ENCODE measurements at regions not wholly inside any gene's neighbourhood (a gene's known extent, or its start where the extent isn't known, plus 50 kb on each side); places are given as distances from the start of the nearest gene placed in this dataset.

DNA sequence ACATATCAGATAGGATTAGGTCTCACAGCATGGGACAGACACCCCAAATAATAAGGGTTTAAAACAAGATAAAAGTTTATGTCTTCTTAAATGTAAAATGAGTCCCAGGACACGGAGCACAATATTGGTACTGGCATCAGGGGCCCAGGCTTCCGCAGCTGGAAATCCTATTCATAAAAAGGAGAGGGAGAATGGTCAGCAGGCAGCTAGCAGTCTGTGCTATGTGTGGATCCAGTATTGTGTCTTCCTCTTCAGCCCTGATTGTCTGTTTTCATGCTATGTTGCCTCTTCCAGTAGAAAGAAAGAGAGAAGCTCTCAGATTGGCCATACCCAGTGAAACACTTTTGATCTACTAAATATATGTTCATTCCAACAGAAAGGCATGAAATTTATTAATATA is 319.3 kb upstream of the SLCO3A1 start:
- TF ChIP-seq, protein P1, sequence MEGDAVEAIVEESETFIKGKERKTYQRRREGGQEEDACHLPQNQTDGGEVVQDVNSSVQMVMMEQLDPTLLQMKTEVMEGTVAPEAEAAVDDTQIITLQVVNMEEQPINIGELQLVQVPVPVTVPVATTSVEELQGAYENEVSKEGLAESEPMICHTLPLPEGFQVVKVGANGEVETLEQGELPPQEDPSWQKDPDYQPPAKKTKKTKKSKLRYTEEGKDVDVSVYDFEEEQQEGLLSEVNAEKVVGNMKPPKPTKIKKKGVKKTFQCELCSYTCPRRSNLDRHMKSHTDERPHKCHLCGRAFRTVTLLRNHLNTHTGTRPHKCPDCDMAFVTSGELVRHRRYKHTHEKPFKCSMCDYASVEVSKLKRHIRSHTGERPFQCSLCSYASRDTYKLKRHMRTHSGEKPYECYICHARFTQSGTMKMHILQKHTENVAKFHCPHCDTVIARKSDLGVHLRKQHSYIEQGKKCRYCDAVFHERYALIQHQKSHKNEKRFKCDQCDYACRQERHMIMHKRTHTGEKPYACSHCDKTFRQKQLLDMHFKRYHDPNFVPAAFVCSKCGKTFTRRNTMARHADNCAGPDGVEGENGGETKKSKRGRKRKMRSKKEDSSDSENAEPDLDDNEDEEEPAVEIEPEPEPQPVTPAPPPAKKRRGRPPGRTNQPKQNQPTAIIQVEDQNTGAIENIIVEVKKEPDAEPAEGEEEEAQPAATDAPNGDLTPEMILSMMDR (IDR thresholded peaks at IDR 0.05; ENCODE audit: control extremely low read depth, extremely low read depth, low read depth, missing control alignments): no peak
- CTCF ChIA-PET: no interaction called here
- POLR2A ChIA-PET: no interaction called here
- DNase-seq (ENCODE audit: extremely low spot score): no peak

DNA sequence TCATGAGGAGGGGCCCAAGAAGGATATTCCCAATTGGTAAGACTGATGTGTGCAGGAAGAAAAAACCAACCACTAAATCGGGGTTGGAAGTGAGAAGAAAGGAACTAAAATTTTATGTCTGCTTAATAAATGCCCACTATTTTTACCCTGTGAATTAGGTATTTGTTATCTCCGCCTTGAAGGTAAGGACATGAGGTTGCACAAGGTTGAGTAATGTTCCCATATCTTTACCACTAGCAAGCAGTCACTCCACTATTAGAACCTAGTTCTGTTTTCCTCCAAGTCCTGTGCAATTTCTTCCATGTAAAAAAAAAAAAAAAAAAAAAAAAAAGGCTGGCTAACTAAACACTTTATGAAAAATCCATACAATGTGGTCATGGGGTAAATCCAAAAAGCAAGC is 318.5 kb upstream of the SLCO3A1 start:
- TF ChIP-seq, protein P1 (IDR thresholded peaks at IDR 0.05; ENCODE audit: control extremely low read depth, extremely low read depth, low read depth, missing control alignments): no peak
- CTCF ChIA-PET: interaction anchor here (1.2 kb wide), 1 partner anchor 21 kb away, joined by 3 read pairs; no protein-coding TSS in a partner anchor

DNA sequence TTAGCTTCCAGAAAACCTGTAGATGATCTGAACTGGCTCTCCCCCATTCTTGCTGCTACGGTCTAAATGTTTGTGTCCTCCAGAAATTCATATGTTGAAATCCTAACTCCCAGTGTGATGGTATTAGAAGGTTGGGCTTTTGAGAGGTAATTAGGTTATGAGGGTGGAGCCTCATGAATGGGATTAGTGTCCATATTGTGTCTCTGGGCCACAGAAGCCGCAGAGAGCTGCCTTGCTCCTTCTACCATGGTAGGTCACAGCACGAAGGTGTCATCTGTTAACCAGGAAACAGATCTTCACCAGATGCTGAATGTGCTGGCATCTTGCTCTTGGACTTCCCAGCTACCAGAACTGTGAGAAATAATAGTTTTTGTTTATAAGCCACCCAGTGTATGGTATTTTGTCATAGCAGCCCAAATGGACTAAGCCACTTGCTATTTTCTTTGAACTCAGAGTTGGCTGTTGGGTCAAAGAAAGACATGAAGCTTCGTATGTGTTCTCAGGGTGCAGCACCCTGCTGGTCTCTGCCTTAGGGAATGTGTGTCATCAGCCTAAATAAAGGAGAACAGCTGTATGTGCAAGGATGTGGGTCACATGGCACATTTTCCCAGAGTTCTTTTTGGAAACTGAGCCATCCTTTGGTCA is 317.5 kb upstream of the SLCO3A1 start:
- TF ChIP-seq, protein P1 (IDR thresholded peaks at IDR 0.05; ENCODE audit: control extremely low read depth, extremely low read depth, low read depth, missing control alignments): no peak
- ChIA-PET CTCF (interaction anchor here (0.7 to 1.2 kb wide), 2 partner anchors 10 to 20 kb away, joined by 3 to 4 read pairs; no protein-coding TSS in a partner anchor), POLR2A (no interaction called here)
- no peak for DNase-seq (ENCODE audit: extremely low spot score)

More for the DNA sequence above, 318.5 kb upstream of the SLCO3A1 start:
- no peak for DNase-seq (ENCODE audit: extremely low spot score)
- POLR2A ChIA-PET: no interaction called here

DNA sequence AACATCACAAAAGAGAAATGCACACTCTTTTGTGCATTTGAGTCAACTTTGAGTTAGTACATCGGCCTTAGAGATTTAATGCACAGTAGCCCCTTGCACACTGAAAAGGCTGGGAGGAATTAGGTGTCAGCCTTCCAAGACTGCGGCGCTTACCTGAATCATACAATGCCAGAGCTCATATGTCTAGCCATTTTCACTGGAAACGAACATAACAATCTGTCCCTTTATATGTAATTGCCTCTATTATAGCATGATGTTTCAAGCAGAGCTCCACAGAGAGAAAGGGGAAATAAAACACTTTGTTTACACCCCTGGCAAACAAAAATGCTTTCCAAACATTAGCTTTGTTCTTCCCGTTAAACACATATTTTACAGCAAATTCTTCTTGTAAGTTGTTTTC is 315.7 kb upstream of the SLCO3A1 start:
- no peak for DNase-seq (ENCODE audit: extremely low spot score)
- POLR2A ChIA-PET: no interaction called here
- CTCF ChIA-PET: no interaction called here
- TF ChIP-seq, protein P1 (IDR thresholded peaks at IDR 0.05; ENCODE audit: control extremely low read depth, extremely low read depth, low read depth, missing control alignments): no peak

DNA sequence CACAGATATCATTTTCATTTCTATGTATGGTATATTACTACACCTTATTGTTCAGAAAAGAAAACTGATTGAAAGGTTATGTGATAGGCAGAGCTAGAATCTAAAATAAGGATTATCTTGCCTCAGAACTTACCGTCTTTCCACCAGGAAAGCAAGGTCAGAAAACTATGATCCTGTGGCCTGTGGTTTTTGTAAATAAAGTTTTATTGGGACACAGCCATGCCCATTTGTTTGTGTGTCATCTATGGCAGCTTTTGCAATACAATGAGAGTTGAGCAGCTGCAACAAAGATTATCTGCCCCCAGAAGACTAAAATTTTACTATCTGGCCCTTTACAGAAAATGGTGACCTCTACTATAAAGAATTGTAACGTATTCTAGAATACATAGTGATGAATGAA is 314.7 kb upstream of the SLCO3A1 start:
- CTCF ChIA-PET: no interaction called here
- no peak for DNase-seq (ENCODE audit: extremely low spot score)
- TF ChIP-seq, protein P1 (IDR thresholded peaks at IDR 0.05; ENCODE audit: control extremely low read depth, extremely low read depth, low read depth, missing control alignments): no peak
- POLR2A ChIA-PET: no interaction called here

DNA sequence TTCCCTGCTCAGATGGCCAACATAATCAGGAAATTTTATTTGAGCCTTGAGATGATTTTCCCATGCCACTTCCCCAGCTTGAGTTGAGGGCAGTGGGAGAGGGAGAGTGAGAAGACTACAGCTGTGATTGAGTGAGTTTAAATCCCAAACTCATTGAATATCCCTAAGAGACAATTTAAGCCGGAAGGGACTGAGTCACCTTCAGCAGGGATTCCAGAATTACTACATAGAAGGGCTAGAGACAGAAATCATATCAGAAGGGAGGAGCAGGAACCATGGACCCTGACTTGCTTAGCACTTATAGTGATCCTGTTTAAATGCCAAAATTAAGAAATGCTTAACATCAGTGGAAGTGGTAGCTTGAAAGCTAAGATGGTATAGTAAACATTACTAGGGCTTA is 312.2 kb upstream of the SLCO3A1 start:
- TF ChIP-seq, protein P1 (IDR thresholded peaks at IDR 0.05; ENCODE audit: control extremely low read depth, extremely low read depth, low read depth, missing control alignments): no peak
- ChIA-PET POLR2A (no interaction called here), CTCF (no interaction called here)
- DNase-seq (ENCODE audit: extremely low spot score): no peak

Measured in GM10248 (cell line).